Fibroblast of lung (primary cell): ENCODE measurements at regions not wholly inside any gene's neighbourhood (a gene's known extent, or its start where the extent isn't known, plus 50 kb on each side); places are given as distances from the start of the nearest gene placed in this dataset.
A peak's percentile ranks its signal among the peaks of the same experiment; 100 is the strongest.

Experiments used
- DNase-seq, 2 donors: peaks; one replicate each; pipeline versions ENCODE4 v3.0.0 to v3.0.0-alpha.2; 2010; ENCODE audit warnings: low read depth in 2 of 2
- H2AFZ ChIP-seq: 2 replicates; pipeline ENCODE4 v1.5.1; 2012; ENCODE audit warnings: low read length, control low read depth, inconsistent platforms
- H3K27ac ChIP-seq: 2 replicates; pipeline ENCODE4 v1.5.1; 2011; ENCODE audit warnings: low read length, control low read depth; ENCODE audit not compliant: insufficient read depth
- H3K27me3 ChIP-seq: 2 replicates; pipeline ENCODE4 v1.5.1; 2011; ENCODE audit warnings: mild to moderate bottlenecking, low read length; ENCODE audit not compliant: control insufficient read depth, insufficient read depth
- H3K36me3 ChIP-seq: 2 replicates; pipeline ENCODE4 v1.5.1; 2011; ENCODE audit warnings: low read length; ENCODE audit not compliant: control insufficient read depth, insufficient read depth
- H3K4me1 ChIP-seq: 2 replicates; pipeline ENCODE4 v1.5.1; 2011; ENCODE audit warnings: low read length; ENCODE audit not compliant: control insufficient read depth, insufficient read depth; ENCODE audit errors: extremely low read depth
- H3K4me2 ChIP-seq: 2 replicates; pipeline ENCODE4 v1.5.1; 2011; ENCODE audit warnings: low read length, control low read depth; ENCODE audit not compliant: insufficient read depth; ENCODE audit errors: extremely low read depth
- H3K4me3 ChIP-seq, 4 experiments: fragments of 200-600 bp in 1 of 4; sonication (generic) in 1 of 4; replicated peaks in 1 of 4; 2 replicates each; pipeline ENCODE4 v1.5.1; 2011 to 2016; ENCODE audit warnings: low read length in 4 of 4, low read depth in 3 of 4, mild to moderate bottlenecking in 3 of 4, control low read depth in 2 of 4, inconsistent platforms in 1 of 4, mixed read lengths in 1 of 4; ENCODE audit not compliant: insufficient read depth in 1 of 4; ENCODE audit errors: control extremely low read depth in 1 of 4
- H3K79me2 ChIP-seq: 2 replicates; pipeline ENCODE4 v1.5.1; 2012; ENCODE audit warnings: mild to moderate bottlenecking, low read length, inconsistent platforms; ENCODE audit not compliant: control insufficient read depth, insufficient read depth
- H3K9ac ChIP-seq: 2 replicates; pipeline ENCODE4 v1.5.1; 2011; ENCODE audit warnings: mild to moderate bottlenecking, low read length, control low read depth; ENCODE audit not compliant: insufficient read depth
- H3K9me3 ChIP-seq: 2 replicates; pipeline ENCODE4 v1.5.1; 2012; ENCODE audit warnings: low read depth, low read length; ENCODE audit not compliant: control insufficient read depth, insufficient read depth
- H4K20me1 ChIP-seq: 2 replicates; pipeline ENCODE4 v1.5.1; 2011; ENCODE audit warnings: low read length; ENCODE audit not compliant: control insufficient read depth, insufficient read depth; ENCODE audit errors: extremely low read depth
- CTCF ChIP-seq, 2 donors: IDR thresholded peaks in 1 of 2; conservative IDR thresholded peaks in 1 of 2; 1 replicate in 1 of 2; 2 replicates in 1 of 2; pipeline ENCODE4 v1.5.1; 2011 to 2012; ENCODE audit warnings: low read length in 2 of 2, control low read depth in 1 of 2, inconsistent platforms in 1 of 2, low read depth in 1 of 2, mild to moderate bottlenecking in 1 of 2
- EZH2 ChIP-seq: IDR thresholded peaks from 2 replicates; pipeline ENCODE4 v1.5.1; 2012; ENCODE audit warnings: low read length, control low read depth, mild to moderate bottlenecking; ENCODE audit errors: missing control alignments

GRCh38 chr10:2826675-2827074 is 240.7 kb upstream of the PFKP start:
- no peaks in the 10 kb centered on the region for H3K79me2 ChIP-seq
- TF ChIP-seq CTCF (conservative IDR thresholded peaks at IDR 0.05 in 1 of 2, IDR thresholded peaks at IDR 0.05 in 1 of 2; ENCODE audit: low read depth in 1 of 2, low read length in 2 of 2) (no peak), EZH2 (no peak)
- H3K27me3 ChIP-seq: no peaks in the 10 kb centered on the region
- H3K4me3 ChIP-seq: no peak overlapping the region
- H3K4me2 ChIP-seq: no peak overlapping the region
- H2AFZ ChIP-seq: no peak overlapping the region
- no peak overlapping the region for H3K9ac ChIP-seq
- no peaks in the 10 kb centered on the region for H3K4me1 ChIP-seq
- H3K36me3 ChIP-seq: no peaks in the 10 kb centered on the region
- no peak overlapping the region for H3K27ac ChIP-seq
- no peaks in the 10 kb centered on the region for H4K20me1 ChIP-seq
- DNase-seq: no peak
- no peaks in the 10 kb centered on the region for H3K9me3 ChIP-seq

- Histone ChIP-seq H2AFZ (no peak overlapping the region), H4K20me1 (no peaks in the 10 kb centered on the region), H3K9ac (no peak overlapping the region), H3K4me3 (no peak overlapping the region), H3K9me3 (no peaks in the 10 kb centered on the region), H3K4me2 (no peak overlapping the region), H3K27me3 (no peaks in the 10 kb centered on the region), H3K79me2 (no peaks in the 10 kb centered on the region), H3K36me3 (no peaks in the 10 kb centered on the region), H3K4me1 (no peaks in the 10 kb centered on the region), H3K27ac (no peak overlapping the region)
- DNase-seq: no peak
- TF ChIP-seq EZH2: no peak
- no peak for TF ChIP-seq CTCF (conservative IDR thresholded peaks at IDR 0.05 in 1 of 2, IDR thresholded peaks at IDR 0.05 in 1 of 2; ENCODE audit: low read depth in 1 of 2, low read length in 2 of 2)
Measured at GRCh38 chr10:2825841-2826240, 241.5 kb upstream of the PFKP start.

- H3K27ac ChIP-seq: no peak overlapping the region
- no peak for TF ChIP-seq CTCF (conservative IDR thresholded peaks at IDR 0.05 in 1 of 2, IDR thresholded peaks at IDR 0.05 in 1 of 2; ENCODE audit: low read depth in 1 of 2, low read length in 2 of 2)
- TF ChIP-seq EZH2: no peak
- DNase-seq: peak in 1 of 2 donors; percentile 12
Measured at GRCh38 chr10:2817940-2818636, 249.3 kb upstream of the PFKP start.

More at GRCh38 chr10:2817940-2818636, 249.3 kb upstream of the PFKP start:
- H3K9me3 ChIP-seq: no peaks in the 10 kb centered on the region
- no peak overlapping the region for H2AFZ ChIP-seq
- no peaks in the 10 kb centered on the region for H3K27me3 ChIP-seq
- H3K79me2 ChIP-seq: no peaks in the 10 kb centered on the region
- H3K4me2 ChIP-seq: no peak overlapping the region
- no peak overlapping the region for H3K9ac ChIP-seq
- no peaks in the 10 kb centered on the region for H3K36me3 ChIP-seq
- no peaks in the 10 kb centered on the region for H4K20me1 ChIP-seq
- no peak overlapping the region for H3K4me3 ChIP-seq
- no peaks in the 10 kb centered on the region for H3K4me1 ChIP-seq
